ENCODE measurements at regions not wholly inside any gene's neighbourhood (a gene's known extent, or its start where the extent isn't known, plus 50 kb on each side); places are given as distances from the start of the nearest gene placed in this dataset.

GRCh38 chr1:168801032-168801745 is 72.2 kb upstream of the DPT start:
- H3K4me3 ChIP-seq (ENCODE audit: control insufficient read depth in 2 of 3, extremely low read depth in 1 of 3, insufficient read depth in 2 of 3, low read depth in 1 of 3, low read length in 3 of 3), result no peak overlapping the region
- no peak overlapping the region for H3K4me2 ChIP-seq (ENCODE audit: control insufficient read depth, extremely low read depth, insufficient read depth, low read depth, low read length)
- no peaks in the 10 kb centered on the region for H3K36me3 ChIP-seq (ENCODE audit: control insufficient read depth in 2 of 2, extremely low read depth in 1 of 2, insufficient read depth in 2 of 2, low read length in 2 of 2)
- H3K27ac ChIP-seq (ENCODE audit: control insufficient read depth, insufficient read depth, low read length), result no peak overlapping the region
- dilution Hi-C loops (cut with MboI; ENCODE audit: extremely low pct_ligation_motif_present, low sequenced_read_pairs), result no loop called here
- TF ChIP-seq EZH2 (IDR thresholded peaks at IDR 0.05; ENCODE audit: low read length) (no peak), CTCF (optimal IDR thresholded peaks at IDR 0.05 in 1 of 3, IDR thresholded peaks at IDR 0.05 in 1 of 3, conservative IDR thresholded peaks at IDR 0.05 in 1 of 3; ENCODE audit: extremely low read depth in 1 of 3, insufficient read depth in 2 of 3, low read length in 3 of 3) (no peak)
- DNase-seq (ENCODE audit: low read depth, low spot score) (no peak), FAIRE-seq (no peak)
- H3K9ac ChIP-seq (ENCODE audit: control insufficient read depth, extremely low read depth, insufficient read depth, low read length), result no peak overlapping the region
- H3K79me2 ChIP-seq (ENCODE audit: control insufficient read depth, insufficient read depth, low read length), result no peaks in the 10 kb centered on the region
- H4K20me1 ChIP-seq (ENCODE audit: control insufficient read depth, extremely low read depth, insufficient read depth, low read length), result no peaks in the 10 kb centered on the region
- H3K27me3 ChIP-seq (ENCODE audit: control insufficient read depth, extremely low read depth, insufficient read depth, low read length), result no peaks in the 10 kb centered on the region
- no peaks in the 10 kb centered on the region for H3K9me1 ChIP-seq (ENCODE audit: control insufficient read depth, extremely low read depth, insufficient read depth, low read length)
- no peaks in the 10 kb centered on the region for H3K4me1 ChIP-seq (ENCODE audit: control insufficient read depth, extremely low read depth, insufficient read depth, low read length)
- no peaks in the 10 kb centered on the region for H3K9me3 ChIP-seq (ENCODE audit: control insufficient read depth, low read depth, low read length)
- no peak overlapping the region for H2AFZ ChIP-seq (ENCODE audit: control insufficient read depth, low read length)

- Histone ChIP-seq H4K20me1 (ENCODE audit: control insufficient read depth, extremely low read depth, insufficient read depth, low read length) (no peaks in the 10 kb centered on the region), H3K9me1 (ENCODE audit: control insufficient read depth, extremely low read depth, insufficient read depth, low read length) (no peaks in the 10 kb centered on the region), H3K4me3 (ENCODE audit: control insufficient read depth in 2 of 3, extremely low read depth in 1 of 3, insufficient read depth in 2 of 3, low read depth in 1 of 3, low read length in 3 of 3) (no peak overlapping the region), H3K27ac (ENCODE audit: control insufficient read depth, insufficient read depth, low read length) (no peak overlapping the region), H3K4me2 (ENCODE audit: control insufficient read depth, extremely low read depth, insufficient read depth, low read depth, low read length) (no peak overlapping the region), H3K36me3 (ENCODE audit: control insufficient read depth in 2 of 2, extremely low read depth in 1 of 2, insufficient read depth in 2 of 2, low read length in 2 of 2) (no peaks in the 10 kb centered on the region), H3K27me3 (ENCODE audit: control insufficient read depth, extremely low read depth, insufficient read depth, low read length) (no peaks in the 10 kb centered on the region), H3K79me2 (ENCODE audit: control insufficient read depth, insufficient read depth, low read length) (no peaks in the 10 kb centered on the region), H3K9me3 (ENCODE audit: control insufficient read depth, low read depth, low read length) (no peaks in the 10 kb centered on the region), H3K4me1 (ENCODE audit: control insufficient read depth, extremely low read depth, insufficient read depth, low read length) (no peaks in the 10 kb centered on the region), H3K9ac (ENCODE audit: control insufficient read depth, extremely low read depth, insufficient read depth, low read length) (no peak overlapping the region), H2AFZ (ENCODE audit: control insufficient read depth, low read length) (no peak overlapping the region)
- dilution Hi-C loops (cut with MboI; ENCODE audit: extremely low pct_ligation_motif_present, low sequenced_read_pairs), result no loop called here
- TF ChIP-seq EZH2 (IDR thresholded peaks at IDR 0.05; ENCODE audit: low read length) (no peak), CTCF (optimal IDR thresholded peaks at IDR 0.05 in 1 of 3, IDR thresholded peaks at IDR 0.05 in 1 of 3, conservative IDR thresholded peaks at IDR 0.05 in 1 of 3; ENCODE audit: extremely low read depth in 1 of 3, insufficient read depth in 2 of 3, low read length in 3 of 3) (no peak)
- DNase-seq (ENCODE audit: low read depth, low spot score) (no peak), FAIRE-seq (no peak)
These were observed 75.0 kb upstream of the DPT start for GRCh38 chr1:168803806-168804510.

Data from keratinocyte (primary cell).